K562 (cell line): ENCODE measurements at regions not wholly inside any gene's neighbourhood (a gene's known extent, or its start where the extent isn't known, plus 50 kb on each side); places are given as distances from the start of the nearest gene placed in this dataset.

Source experiments
- ATAC-seq: fragments of 200-7000 bp; cut with Tn5 transposase; 3 replicates; pipeline ENCODE4 v1.9.1; 2020; ENCODE audit warnings: moderate library complexity
- BruUV-seq: library from RNA; stranded (reverse); fragments of 400-500 nt; replicated peaks from 2 replicates; lab custom pipeline; 2021; lab: Mats Ljungman, UMichigan
- CTCF ChIA-PET: fragments of 300-600 bp; formaldehyde crosslinking; extraction: SDS; loops from one replicate; lab custom pipeline; 2021; ENCODE audit warnings: low intra/inter-chr PET ratio; lab: Yijun Ruan, JAX
- POLR2A ChIA-PET: fragments of 300-600, 350-650 bp; sonication (Branson Sonifier 250); formaldehyde crosslinking; extraction: SDS; loops from one replicate; lab custom pipeline; 2021; ENCODE audit warnings: antibody characterized with exemption, inconsistent platforms; lab: Yijun Ruan, JAX
- DNase-seq, 4 experiments: peaks; one replicate each; pipeline versions ENCODE4 v3.0.0 to v3.0.0-alpha.2; 2011 to 2018; ENCODE audit warnings: low spot score in 3 of 4, mixed read lengths in 3 of 4; ENCODE audit errors: extremely low read depth in 1 of 4
- FAIRE-seq: peaks from 2 replicates; lab custom pipeline; 2011; peaks lifted over from hg19 to GRCh38; lab: Jason Lieb, UNC
- H2AFZ ChIP-seq: 2 replicates; pipeline ENCODE4 v1.6.0; 2011; ENCODE audit warnings: low read depth, low read length, control low read depth, inconsistent platforms
- H3K27ac ChIP-seq: fragments of 200-600 bp; 3 replicates; pipeline ENCODE4 v1.8.0; 2011; ENCODE audit warnings: low read depth, mild to moderate bottlenecking, control low read depth, inconsistent platforms, low read length, moderate library complexity, mixed read lengths; ENCODE audit errors: extremely low read depth
- H3K27me3 ChIP-seq, 2 experiments: fragments of 300-600 bp in 1 of 2; 2 replicates in 1 of 2; 3 replicates in 1 of 2; pipeline versions ENCODE4 v1.6.0 to v1.8.0; 2011; ENCODE audit warnings: inconsistent platforms in 2 of 2, low read length in 2 of 2, mild to moderate bottlenecking in 1 of 2, mixed read lengths in 1 of 2, moderate library complexity in 1 of 2; ENCODE audit not compliant: control insufficient read depth in 2 of 2, insufficient read depth in 2 of 2
- H3K36me3 ChIP-seq: fragments of 300-600 bp; 3 replicates; pipeline ENCODE4 v1.8.0; 2011; ENCODE audit warnings: mild to moderate bottlenecking, low read length, inconsistent platforms; ENCODE audit not compliant: control insufficient read depth, insufficient read depth
- H3K4me1 ChIP-seq, 2 experiments: fragments of 200-600 bp in 1 of 2; replicated peaks in 1 of 2; 2 replicates in 1 of 2; 3 replicates in 1 of 2; pipeline versions ENCODE4 v1.5.1 to v1.8.0; 2011; ENCODE audit warnings: inconsistent platforms in 2 of 2, low read length in 2 of 2, mild to moderate bottlenecking in 1 of 2, mixed read lengths in 1 of 2, moderate library complexity in 1 of 2; ENCODE audit not compliant: control insufficient read depth in 2 of 2, insufficient read depth in 2 of 2
- H3K4me2 ChIP-seq: 2 replicates; pipeline ENCODE4 v1.6.1; 2011; ENCODE audit warnings: low read length, control low read depth, inconsistent platforms, mixed read lengths; ENCODE audit not compliant: insufficient read depth
- H3K4me3 ChIP-seq: fragments of 200-600 bp; sonication (generic), shearing (Covaris generic); 2 replicates; pipeline ENCODE4 v1.5.1; 2016; ENCODE audit warnings: control low read depth, inconsistent platforms
- H3K79me2 ChIP-seq: fragments of 200-600 bp; 3 replicates; pipeline ENCODE4 v1.8.0; 2011; ENCODE audit warnings: low read length, inconsistent platforms; ENCODE audit not compliant: control insufficient read depth, insufficient read depth
- H3K9ac ChIP-seq, 2 experiments: 2 replicates each; pipeline versions ENCODE4 v1.6.0 to v1.6.1; 2011; ENCODE audit warnings: low read depth in 2 of 2, low read length in 2 of 2, control low read depth in 1 of 2, inconsistent platforms in 1 of 2, mild to moderate bottlenecking in 1 of 2, mixed read lengths in 1 of 2; ENCODE audit not compliant: insufficient read depth in 1 of 2
- H3K9me1 ChIP-seq: one replicate; pipeline ENCODE4 v1.6.0; 2011; ENCODE audit warnings: inconsistent platforms, mild to moderate bottlenecking, low read length, moderate library complexity; ENCODE audit not compliant: control insufficient read depth, insufficient read depth
- H3K9me3 ChIP-seq: replicated peaks from 2 replicates; pipeline ENCODE4 v1.5.1; 2011; ENCODE audit warnings: low read depth, low read length, inconsistent platforms; ENCODE audit not compliant: control insufficient read depth, insufficient read depth
- H4K20me1 ChIP-seq: replicated peaks from 2 replicates; pipeline ENCODE4 v1.6.1; 2011; ENCODE audit warnings: low read length, inconsistent platforms, mixed read lengths; ENCODE audit not compliant: control insufficient read depth, insufficient read depth
- COPS2 ChIP-seq: fragments of 450-650 bp; conservative IDR thresholded peaks from 2 replicates; pipeline ENCODE4 v1.6.1; 2016; ENCODE audit warnings: mild to moderate bottlenecking, moderate library complexity
- CREB3L1 ChIP-seq: fragments of 450-650 bp; IDR thresholded peaks from 2 replicates; pipeline ENCODE4 v1.6.1; 2014; ENCODE audit warnings: low read depth, mild to moderate bottlenecking, moderate library complexity, borderline replicate concordance
- ESRRA ChIP-seq: fragments of 450-650 bp; IDR thresholded peaks from 2 replicates; pipeline ENCODE4 v1.6.1; 2014; ENCODE audit warnings: low read depth, mild to moderate bottlenecking, moderate library complexity, borderline replicate concordance
- ETS2 ChIP-seq: IDR thresholded peaks from 2 replicates; pipeline ENCODE4 v1.6.1; 2016; ENCODE audit warnings: borderline replicate concordance, missing genetic modification characterization, mild to moderate bottlenecking, moderate library complexity, missing compliant biosample characterization; ENCODE audit not compliant: poor library complexity, severe bottlenecking
- MITF ChIP-seq: IDR thresholded peaks from 2 replicates; pipeline ENCODE4 v1.6.1; 2014; ENCODE audit warnings: antibody characterized with exemption
- ZBTB33 ChIP-seq: sonication (generic); formaldehyde crosslinking; IDR thresholded peaks from 2 replicates; pipeline ENCODE4 v1.8.1; 2023; ENCODE audit warnings: mild to moderate bottlenecking, missing genetic modification reagents
- ZNF316 ChIP-seq: fragments of 450-650 bp; IDR thresholded peaks from 2 replicates; pipeline ENCODE4 v1.6.1; 2016
- WGBS: fragments of 100-300 bp; shearing (Covaris generic); methylation state at CpG from one replicate; pipeline ENCODE4 v1.1.6; 2016; ENCODE audit warnings: low coverage, mixed read lengths; ENCODE audit not compliant: insufficient coverage; ENCODE audit errors: missing lambda C conversion rate; 5-methylcytosine and 5-hydroxymethylcytosine counted together
- in situ Hi-C: fragments of 300-500 bp; cut with MboI; formaldehyde crosslinking; loops from 4 replicates; pipeline ENCODE4 v1.15.0; 2018; ENCODE audit warnings: inconsistent platforms, mixed read lengths
- intact Hi-C: fragments of 100-400 bp; cut with micrococcal nuclease; formaldehyde crosslinking; loops from 2 replicates; pipeline ENCODE4 v1.14.2; 2022

GRCh38 chr17:52271781-52272180 is 113.3 kb upstream of the CA10 start:
- H3K9me1 ChIP-seq, result no peaks in the 10 kb centered on the region

GRCh38 chr17:52255347-52255746 is 96.8 kb upstream of the CA10 start:
- H3K9ac ChIP-seq, result no peak overlapping the region
- 4% methylated on average over 8 of the region's 9 CpGs for WGBS
- ChIA-PET CTCF (no interaction called here), POLR2A (no interaction called here)
- FAIRE-seq, result no peak
- in situ Hi-C loops (no loop called here), intact Hi-C loops (no loop called here)
- no peak overlapping the region for H3K4me3 ChIP-seq
- no peak overlapping the region for H3K4me2 ChIP-seq
- H3K27me3 ChIP-seq, result no peaks in the 10 kb centered on the region
- no peaks in the 10 kb centered on the region for H4K20me1 ChIP-seq
- TF ChIP-seq CREB3L1 (no peak), ZBTB33 (CRISPR knock-in tag) (no peak), COPS2 (no peak), ZNF316 (no peak), MITF (no peak)
- no peak for ATAC-seq
- BruUV-seq, result no TSS peak
- H3K4me1 ChIP-seq, result no peaks in the 10 kb centered on the region
- no peaks in the 10 kb centered on the region for H3K9me3 ChIP-seq
- DNase-seq, result no peak
- no peaks in the 10 kb centered on the region for H3K36me3 ChIP-seq
- H3K79me2 ChIP-seq, result no peaks in the 10 kb centered on the region
- H3K27ac ChIP-seq, result no peak overlapping the region
- no peak overlapping the region for H2AFZ ChIP-seq
- H3K9me1 ChIP-seq, result no peaks in the 10 kb centered on the region

More at GRCh38 chr17:52271781-52272180, 113.3 kb upstream of the CA10 start:
- BruUV-seq, result no TSS peak
- no peaks in the 10 kb centered on the region for H3K4me1 ChIP-seq
- TF ChIP-seq ESRRA, result no peak
- TF ChIP-seq ETS2 (tag), result no peak
- H4K20me1 ChIP-seq, result no peaks in the 10 kb centered on the region
- FAIRE-seq (no peak), DNase-seq (no peak), ATAC-seq (no peak)
- intact Hi-C loops, result no loop called here
- no peak overlapping the region for H3K4me2 ChIP-seq
- no peak overlapping the region for H3K27ac ChIP-seq
- in situ Hi-C loops, result no loop called here
- WGBS, result 0% methylated on average over 1 of the region's 1 CpG
- H3K4me3 ChIP-seq, result no peak overlapping the region
- no peaks in the 10 kb centered on the region for H3K36me3 ChIP-seq
- no peaks in the 10 kb centered on the region for H3K9me3 ChIP-seq
- no peak overlapping the region for H3K9ac ChIP-seq
- POLR2A ChIA-PET, result no interaction called here
- CTCF ChIA-PET, result no interaction called here
- no peaks in the 10 kb centered on the region for H3K79me2 ChIP-seq
- H3K27me3 ChIP-seq, result no peaks in the 10 kb centered on the region
- no peak overlapping the region for H2AFZ ChIP-seq
